PC-9 (cell line): ENCODE measurements at regions not wholly inside any gene's neighbourhood (a gene's known extent, or its start where the extent isn't known, plus 50 kb on each side); places are given as distances from the start of the nearest gene placed in this dataset.
"Not testable (repeated sequence)": the region's sequence is repeated elsewhere in the genome, so short reads cannot be mapped to it uniquely, and the experiment has no call there.

ENCODE experiments used
- CTCF ChIP-seq: fragments of 200-600 bp; sonication (generic); conservative IDR thresholded peaks from 2 replicates; pipeline ENCODE4 v1.6.1; 2017; ENCODE audit warnings: mixed run types, antibody characterized with exemption, mild to moderate bottlenecking, moderate library complexity
- EZH2 ChIP-seq: fragments of 200-600 bp; sonication (generic); IDR thresholded peaks from 2 replicates; pipeline ENCODE4 v1.8.0; 2017; ENCODE audit warnings: antibody characterized with exemption, low read depth

GRCh38 chr1:81250825-81251224 lies 549.9 kb upstream of the ADGRL2 start:
- TF ChIP-seq CTCF, EZH2: not testable (repeated sequence)
